GM06990 (cell line): ENCODE measurements at regions not wholly inside any gene's neighbourhood (a gene's known extent, or its start where the extent isn't known, plus 50 kb on each side); places are given as distances from the start of the nearest gene placed in this dataset.

Source experiments
- DNase-seq: peaks from one replicate; pipeline ENCODE4 v3.0.0-alpha.2; 2011; ENCODE audit not compliant: insufficient read length; ENCODE audit errors: extremely low read depth
- H3K27me3 ChIP-seq: replicated peaks from 2 replicates; pipeline ENCODE4 v1.6.0; 2011; ENCODE audit warnings: low read length; ENCODE audit not compliant: control insufficient read depth, insufficient read depth
- H3K36me3 ChIP-seq: 2 replicates; pipeline ENCODE4 v1.5.1; 2011; ENCODE audit warnings: low read length; ENCODE audit not compliant: control insufficient read depth, insufficient read depth
- H3K4me3 ChIP-seq: replicated peaks from 2 replicates; pipeline ENCODE4 v1.5.1; 2011; ENCODE audit warnings: low read depth, mild to moderate bottlenecking, control low read depth, low read length
- TF ChIP-seq, protein P1 (sequence below): IDR thresholded peaks from 2 replicates; pipeline ENCODE4 v1.5.1; 2011; ENCODE audit warnings: low read length, control low read depth, mild to moderate bottlenecking, inconsistent platforms; ENCODE audit not compliant: insufficient read depth, poor library complexity, severe bottlenecking

DNA sequence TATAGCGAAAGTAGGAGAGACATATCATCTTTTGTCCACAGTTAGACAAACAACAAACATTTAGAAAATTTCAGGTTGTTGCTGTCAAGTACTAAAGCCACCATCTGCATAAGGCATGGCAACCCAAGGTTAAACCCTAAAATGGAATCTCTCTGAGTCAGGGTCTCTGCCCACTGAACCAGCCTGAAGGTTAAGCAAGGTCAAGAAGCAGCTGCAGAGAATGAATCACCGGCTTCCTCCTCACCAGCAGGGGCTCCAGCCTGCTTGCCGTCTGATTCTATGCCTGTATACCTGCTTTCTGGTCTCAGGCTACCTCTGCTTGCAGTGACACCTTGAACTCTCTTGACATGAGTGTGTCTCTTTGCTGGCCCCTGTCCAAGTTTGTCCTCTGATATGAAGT, 726.2 kb upstream of the SGCG start:
- no peaks in the 10 kb centered on the region for H3K27me3 ChIP-seq

DNA sequence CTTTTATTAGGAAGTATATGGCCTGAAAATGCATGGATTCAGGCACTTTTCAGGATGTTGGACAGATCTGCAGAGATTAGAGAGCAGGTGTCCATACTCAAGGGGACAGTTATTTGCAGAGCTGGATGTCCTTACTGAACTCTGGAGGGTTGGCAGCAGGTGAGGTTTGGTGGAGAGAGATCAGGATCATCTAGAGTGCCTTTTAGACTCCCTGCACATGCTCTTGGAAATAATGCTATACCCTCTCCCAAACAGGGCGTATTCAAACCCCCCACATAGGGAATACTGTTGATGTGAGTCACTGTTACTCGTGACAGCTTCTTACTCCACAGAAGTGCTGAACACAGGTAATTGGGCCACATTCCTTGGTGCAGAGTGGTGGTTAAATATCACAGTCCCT, 725.7 kb upstream of the SGCG start:
- no peaks in the 10 kb centered on the region for H3K36me3 ChIP-seq
- H3K27me3 ChIP-seq, result no peaks in the 10 kb centered on the region
- TF ChIP-seq, protein P1, sequence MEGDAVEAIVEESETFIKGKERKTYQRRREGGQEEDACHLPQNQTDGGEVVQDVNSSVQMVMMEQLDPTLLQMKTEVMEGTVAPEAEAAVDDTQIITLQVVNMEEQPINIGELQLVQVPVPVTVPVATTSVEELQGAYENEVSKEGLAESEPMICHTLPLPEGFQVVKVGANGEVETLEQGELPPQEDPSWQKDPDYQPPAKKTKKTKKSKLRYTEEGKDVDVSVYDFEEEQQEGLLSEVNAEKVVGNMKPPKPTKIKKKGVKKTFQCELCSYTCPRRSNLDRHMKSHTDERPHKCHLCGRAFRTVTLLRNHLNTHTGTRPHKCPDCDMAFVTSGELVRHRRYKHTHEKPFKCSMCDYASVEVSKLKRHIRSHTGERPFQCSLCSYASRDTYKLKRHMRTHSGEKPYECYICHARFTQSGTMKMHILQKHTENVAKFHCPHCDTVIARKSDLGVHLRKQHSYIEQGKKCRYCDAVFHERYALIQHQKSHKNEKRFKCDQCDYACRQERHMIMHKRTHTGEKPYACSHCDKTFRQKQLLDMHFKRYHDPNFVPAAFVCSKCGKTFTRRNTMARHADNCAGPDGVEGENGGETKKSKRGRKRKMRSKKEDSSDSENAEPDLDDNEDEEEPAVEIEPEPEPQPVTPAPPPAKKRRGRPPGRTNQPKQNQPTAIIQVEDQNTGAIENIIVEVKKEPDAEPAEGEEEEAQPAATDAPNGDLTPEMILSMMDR, result no peak
- no peak for DNase-seq
- H3K4me3 ChIP-seq, result no peak overlapping the region

More for the DNA sequence above, 726.2 kb upstream of the SGCG start:
- TF ChIP-seq, protein P1, result no peak
- DNase-seq, result no peak
- Histone ChIP-seq H3K4me3 (no peak overlapping the region), H3K36me3 (no peaks in the 10 kb centered on the region)

DNA sequence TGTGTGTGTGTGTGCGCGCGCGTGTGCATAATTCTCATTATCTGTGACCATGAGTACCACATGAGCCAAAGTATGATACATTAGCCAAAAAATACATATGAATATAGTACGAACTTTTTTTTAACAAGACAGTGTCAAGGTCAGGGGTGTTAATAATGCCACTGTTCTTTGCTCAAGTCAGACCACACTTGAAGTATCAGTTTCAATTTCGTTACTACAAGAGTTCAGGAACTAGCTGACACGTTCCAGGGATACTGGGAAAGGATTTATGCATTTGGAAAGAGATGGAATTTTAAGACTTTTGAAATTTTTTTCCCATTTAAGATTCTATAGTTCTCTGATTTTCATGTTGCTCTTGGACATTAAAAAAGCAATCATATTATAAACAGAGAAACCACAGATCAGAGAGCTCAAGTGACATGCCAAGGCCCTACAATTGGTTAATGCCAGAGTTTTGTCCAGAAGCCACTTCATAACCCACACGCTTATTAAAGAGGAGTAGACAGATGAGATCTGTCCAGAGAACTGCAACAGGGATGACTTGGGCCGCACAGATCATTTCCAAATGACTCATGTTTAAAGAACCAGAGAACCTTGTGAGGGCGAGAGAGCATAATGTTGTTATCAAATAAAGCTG, 718.8 kb upstream of the SGCG start:
- H3K36me3 ChIP-seq, result no peaks in the 10 kb centered on the region
- no peak overlapping the region for H3K4me3 ChIP-seq
- no peaks in the 10 kb centered on the region for H3K27me3 ChIP-seq
- TF ChIP-seq, protein P1, result no peak
- DNase-seq, result no peak

DNA sequence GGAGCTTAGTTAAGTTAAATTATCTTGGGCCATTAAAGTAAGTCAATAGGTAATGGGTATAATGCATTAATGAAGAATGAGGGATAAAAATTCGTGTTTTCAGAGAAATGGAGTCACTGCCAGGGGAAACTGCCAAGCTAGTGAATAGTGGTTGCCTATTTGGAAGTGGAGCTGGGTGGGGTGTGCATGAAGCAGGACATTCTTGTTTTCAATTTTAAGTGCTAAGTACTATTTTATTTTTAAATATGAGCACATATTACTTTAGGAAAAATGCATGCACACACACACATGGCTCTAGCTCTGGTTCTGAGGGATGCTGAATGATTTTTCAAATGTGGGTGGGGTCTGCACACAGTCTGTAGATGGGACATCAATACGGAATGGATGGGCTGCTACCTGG, 717.7 kb upstream of the SGCG start:
- TF ChIP-seq, protein P1, result no peak
- H3K4me3 ChIP-seq, result no peak overlapping the region
- no peaks in the 10 kb centered on the region for H3K36me3 ChIP-seq
- no peak for DNase-seq
- H3K27me3 ChIP-seq, result no peaks in the 10 kb centered on the region

DNA sequence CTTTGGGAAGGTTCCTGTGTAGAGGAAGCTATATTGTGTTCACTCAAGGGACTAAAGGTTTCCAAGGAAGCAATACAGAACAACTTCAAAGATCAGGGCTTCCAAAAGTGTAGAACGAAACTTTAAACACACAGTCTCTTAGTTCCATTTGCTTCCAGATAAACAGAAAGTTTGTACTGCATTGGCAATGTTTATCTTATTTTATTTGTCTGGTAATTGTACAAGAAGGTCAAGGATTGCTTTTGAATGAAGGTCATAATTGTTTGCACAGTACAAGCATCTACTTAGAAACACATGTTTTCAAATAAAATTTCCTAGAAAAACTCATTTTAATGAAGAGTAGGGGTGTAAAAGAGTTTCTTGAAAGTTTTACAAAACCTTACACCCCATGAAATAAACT, 712.7 kb upstream of the SGCG start:
- no peak for DNase-seq
- no peaks in the 10 kb centered on the region for H3K36me3 ChIP-seq
- no peak overlapping the region for H3K4me3 ChIP-seq
- TF ChIP-seq, protein P1, result no peak
- H3K27me3 ChIP-seq, result no peaks in the 10 kb centered on the region

DNA sequence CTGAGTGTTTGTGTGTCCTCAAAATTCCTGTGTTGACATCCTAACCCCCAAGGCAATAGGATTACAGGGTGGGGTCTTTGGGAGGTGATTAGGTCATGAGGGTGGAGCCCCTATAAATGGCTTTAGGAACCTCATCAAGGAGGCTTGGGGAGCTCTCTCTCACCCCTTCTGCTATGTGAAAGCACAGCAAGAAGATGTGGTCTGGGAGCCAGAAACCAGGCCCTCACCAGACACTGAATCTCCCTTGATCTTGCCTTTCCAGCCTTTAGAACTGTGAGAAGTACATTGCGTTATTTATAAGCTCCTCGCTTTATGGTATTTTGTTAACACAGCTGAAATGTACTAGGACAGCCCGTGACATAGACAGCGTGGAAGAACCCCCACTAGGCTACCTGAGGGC, 712.0 kb upstream of the SGCG start:
- H3K36me3 ChIP-seq, result no peaks in the 10 kb centered on the region
- H3K4me3 ChIP-seq, result no peak overlapping the region
- TF ChIP-seq, protein P1, result no peak
- no peaks in the 10 kb centered on the region for H3K27me3 ChIP-seq
- no peak for DNase-seq
